ENCODE measurements at regions not wholly inside any gene's neighbourhood (a gene's known extent, or its start where the extent isn't known, plus 50 kb on each side); places are given as distances from the start of the nearest gene placed in this dataset.

GRCh38 chr2:16003809-16004208 lies 63.5 kb downstream of the MYCN start:
- TF ChIP-seq MAX (IDR thresholded peaks at IDR 0.05; ENCODE audit: low read depth) (no peak), CTCF (IDR thresholded peaks at IDR 0.05) (no peak), EZH2phosphoT487 (IDR thresholded peaks at IDR 0.05; ENCODE audit: borderline replicate concordance, low read depth) (no peak), SIN3A (IDR thresholded peaks at IDR 0.05; ENCODE audit: borderline replicate concordance, low read depth, low read length) (no peak)
